NCI-H128 (cell line): ENCODE measurements at regions not wholly inside any gene's neighbourhood (a gene's known extent, or its start where the extent isn't known, plus 50 kb on each side); places are given as distances from the start of the nearest gene placed in this dataset.
"Not testable (repeated sequence)": the region's sequence is repeated elsewhere in the genome, so short reads cannot be mapped to it uniquely, and the experiment has no call there.

Source experiments
- DNase-seq: peaks from one replicate; lab custom pipeline; 2025; ENCODE audit not compliant: unreplicated experiment; lab: John Stamatoyannopoulos, UW

DNA sequence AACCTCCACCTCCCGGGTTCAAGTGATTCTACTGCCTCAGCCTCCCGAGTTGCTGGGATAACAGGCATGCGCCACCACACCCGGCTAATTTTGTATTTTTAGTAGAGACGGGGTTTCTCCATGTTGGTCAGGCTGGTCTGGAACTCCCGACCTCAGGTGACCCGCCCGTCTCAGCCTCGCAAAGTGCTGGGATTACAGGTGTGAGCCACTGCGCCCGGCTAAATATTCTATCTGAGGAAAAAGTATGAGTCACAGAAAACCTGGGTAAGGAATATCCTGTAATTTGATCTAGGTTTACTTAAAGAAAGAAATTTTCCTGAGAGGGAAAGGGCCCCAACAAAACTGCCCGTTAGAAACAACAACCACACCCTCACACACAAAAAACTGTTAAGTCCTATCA is 776.2 kb upstream of the NCAM2 start:
- not testable (repeated sequence) for DNase-seq

DNA sequence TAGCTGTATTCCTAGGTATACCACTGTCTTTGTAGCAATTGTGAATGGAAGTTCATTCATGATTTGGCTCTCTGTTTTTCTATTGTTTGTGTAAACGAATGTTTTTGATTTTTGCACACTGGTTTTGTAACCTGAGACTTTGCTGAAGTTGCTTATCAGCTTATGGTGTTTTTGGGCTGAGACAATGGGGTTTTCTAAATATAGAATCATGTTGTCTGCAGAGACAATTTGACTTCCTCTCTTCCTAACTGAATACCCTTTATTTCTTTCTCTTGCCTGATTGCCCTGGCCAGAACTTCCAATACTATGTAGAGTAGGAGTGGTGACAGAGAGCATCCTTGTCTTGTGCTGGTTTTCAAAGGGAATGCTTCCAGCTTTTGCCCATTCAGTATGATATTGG is 761.6 kb upstream of the NCAM2 start:
- not testable (repeated sequence) for DNase-seq

DNA sequence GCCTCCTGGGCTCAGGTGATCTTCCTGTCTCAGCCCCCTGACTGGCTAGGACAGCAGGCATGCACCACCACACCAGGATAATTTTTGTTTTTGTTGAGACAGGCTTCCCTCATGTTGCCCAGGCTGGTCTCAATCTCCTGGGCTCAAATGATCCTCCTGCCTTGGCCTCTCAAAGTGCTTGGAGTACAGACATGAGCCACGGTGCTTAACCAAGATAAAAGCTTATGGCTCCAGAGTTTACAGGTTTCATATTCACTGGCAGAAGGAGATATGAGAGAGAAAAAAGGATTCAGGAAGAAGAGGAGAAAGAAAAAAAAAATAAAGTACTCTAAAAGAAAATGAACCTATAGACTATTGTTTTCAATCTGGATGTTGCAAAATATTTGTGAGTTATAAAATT is 748.8 kb upstream of the NCAM2 start:
- DNase-seq = no peak

DNA sequence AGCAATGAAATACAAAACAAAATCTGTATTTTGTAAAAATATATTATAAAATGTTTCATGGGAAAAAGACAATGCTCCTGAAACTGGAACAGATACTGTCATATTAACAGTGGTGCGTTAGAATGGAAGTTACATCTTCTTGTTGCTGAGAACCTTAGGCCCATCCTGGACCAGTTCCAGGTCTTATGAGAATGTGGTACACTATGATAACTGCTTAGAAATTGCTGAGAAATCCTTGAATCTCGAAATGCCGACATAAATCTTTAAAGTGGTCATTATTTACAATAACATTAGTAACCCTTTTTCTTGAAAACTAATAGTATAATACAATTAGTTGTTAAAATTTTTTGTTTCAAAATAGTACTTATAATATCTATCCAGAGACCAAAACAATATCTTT is 747.9 kb upstream of the NCAM2 start:
- DNase-seq = no peak

DNA sequence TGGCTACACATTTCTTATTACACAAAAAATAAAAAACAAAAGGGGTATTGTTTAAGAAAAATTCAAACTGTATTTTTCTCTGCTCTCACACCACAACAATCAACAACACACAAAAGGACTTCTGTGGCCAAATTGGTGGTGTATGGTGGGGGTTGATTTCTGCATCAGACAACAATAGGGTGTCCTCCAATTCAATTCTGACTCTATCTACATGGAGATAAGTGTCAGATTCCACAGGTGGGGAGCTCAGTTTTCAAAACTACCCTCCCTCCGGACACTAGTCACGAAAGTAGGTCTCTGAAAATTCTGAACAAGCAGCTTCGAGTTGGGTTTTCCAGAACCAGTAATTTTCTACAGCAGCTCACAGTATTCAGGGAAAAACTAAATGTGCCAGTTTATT is 744.9 kb upstream of the NCAM2 start:
- no peak for DNase-seq

DNA sequence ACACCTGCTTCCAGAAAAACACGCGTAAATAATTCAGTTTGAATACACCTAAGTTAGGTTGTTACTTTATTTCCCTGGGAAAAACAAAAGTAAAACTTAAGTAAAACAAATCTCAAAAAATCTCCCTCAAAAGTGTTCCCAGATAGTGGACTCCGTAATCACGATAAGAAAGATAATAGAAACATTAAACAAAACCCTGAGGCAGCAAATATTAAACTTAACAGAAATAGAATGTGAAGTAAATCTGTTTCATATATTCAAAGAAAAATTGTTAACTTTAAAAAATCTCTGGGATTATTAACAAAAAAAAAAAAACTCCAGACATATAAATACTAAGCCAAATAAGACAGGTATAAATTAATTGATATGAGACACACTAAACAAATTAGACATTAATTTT is 743.2 kb upstream of the NCAM2 start:
- no peak for DNase-seq

DNA sequence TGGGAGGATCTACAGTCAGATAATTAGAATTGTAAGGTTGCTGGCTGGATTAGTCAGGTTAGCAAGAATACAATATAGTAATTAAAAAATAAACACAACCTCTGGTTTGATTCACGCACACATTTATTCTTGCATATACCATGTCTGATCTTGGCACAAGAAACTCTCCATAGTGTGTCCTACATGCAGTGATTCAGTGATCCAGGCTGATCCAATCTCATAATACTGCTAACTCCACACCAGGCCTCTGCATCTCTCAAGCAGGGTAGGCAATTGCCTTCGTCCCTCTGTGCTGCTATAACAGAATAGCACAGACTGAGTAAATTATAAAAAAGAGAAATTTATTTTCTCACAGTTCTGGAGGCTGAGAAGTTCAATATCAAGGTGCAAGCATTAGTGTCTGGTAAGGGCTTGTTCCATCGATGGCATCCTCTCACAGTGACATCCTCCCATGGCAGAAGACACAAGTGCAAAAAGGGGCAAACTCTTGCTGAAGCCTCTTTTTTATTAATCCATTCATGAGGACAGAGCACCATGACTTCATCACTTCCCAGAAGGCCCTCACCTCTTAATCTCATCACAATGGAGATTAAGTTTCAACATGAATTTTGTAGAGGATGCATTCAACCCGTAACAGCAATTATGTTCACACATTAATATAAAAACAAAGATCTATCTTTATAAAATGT is 741.0 kb upstream of the NCAM2 start:
- no peak for DNase-seq

DNA sequence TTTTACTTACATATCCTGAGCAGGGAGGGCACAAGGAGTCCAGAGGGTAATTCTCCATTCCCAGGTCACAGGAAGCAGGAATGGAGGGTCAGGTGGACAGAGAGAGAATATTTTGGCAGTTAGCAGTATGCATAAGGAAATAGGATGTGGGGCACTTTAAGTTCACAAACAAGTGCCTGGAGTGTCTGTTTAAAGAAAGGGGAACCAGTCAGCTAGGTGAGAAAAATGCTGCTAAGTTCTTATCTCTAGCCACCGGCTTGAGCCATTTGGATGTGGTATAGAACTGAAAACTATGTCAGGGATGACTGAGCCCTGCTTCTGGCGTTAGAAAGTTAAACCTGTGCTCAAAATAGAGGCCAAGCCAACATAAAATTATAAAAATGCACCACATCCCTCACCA is 739.7 kb upstream of the NCAM2 start:
- DNase-seq = no peak

DNA sequence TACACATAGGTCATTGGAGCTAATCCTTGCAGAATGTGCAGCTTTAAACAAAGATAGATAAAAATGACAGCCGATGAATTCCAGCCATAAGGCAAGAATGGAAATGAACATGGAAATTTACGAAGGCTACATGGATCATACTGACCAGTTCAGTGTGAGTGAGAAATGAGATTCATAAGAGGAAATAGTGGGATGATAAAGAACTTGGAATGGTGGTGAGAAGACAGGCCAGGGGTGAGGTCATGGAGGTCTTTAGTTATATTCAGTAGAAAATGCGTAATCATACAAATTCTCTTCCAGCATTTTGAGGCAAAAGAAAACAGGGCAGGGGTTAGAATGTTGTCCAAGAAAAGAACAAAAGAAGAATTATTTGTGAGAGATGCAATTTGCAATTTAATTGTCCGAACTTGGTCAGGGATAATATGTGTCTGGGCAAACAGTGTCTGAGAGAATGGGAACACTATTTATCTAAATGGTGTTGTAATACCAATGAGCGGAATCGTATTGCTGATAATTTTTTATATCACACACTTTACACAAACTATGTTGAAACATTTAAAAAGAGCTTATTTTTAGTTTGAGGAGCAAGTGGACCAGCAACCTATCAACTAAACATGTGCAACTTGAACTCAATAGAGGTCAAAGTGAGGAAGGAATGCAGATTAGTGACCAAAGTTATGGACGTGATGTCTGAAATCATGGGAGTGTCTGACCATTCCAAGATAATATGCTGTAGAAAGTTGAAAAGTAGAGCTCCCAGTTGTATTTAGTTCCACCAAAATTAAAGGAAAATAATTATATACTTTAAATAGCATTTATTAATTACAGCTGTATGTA is 739.0 kb upstream of the NCAM2 start:
- DNase-seq = no peak

DNA sequence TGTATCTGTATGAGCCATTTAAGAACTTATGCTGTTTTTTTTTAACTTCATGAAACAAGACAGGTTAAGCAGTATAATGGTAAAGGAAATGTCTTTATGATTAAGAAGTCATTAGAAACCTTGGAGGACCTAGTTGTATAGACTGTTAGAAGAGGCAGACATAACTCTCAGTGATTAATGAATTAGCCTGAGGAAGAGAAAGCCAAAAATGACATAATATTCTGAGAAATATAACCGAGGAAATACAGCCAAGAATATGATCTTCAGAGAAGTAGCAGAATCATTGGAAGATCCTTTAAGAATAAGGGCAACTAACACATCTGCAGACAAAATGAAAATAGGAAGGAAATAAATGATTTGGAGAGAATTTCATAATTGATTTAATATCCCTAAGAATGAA is 738.1 kb upstream of the NCAM2 start:
- no peak for DNase-seq

DNA sequence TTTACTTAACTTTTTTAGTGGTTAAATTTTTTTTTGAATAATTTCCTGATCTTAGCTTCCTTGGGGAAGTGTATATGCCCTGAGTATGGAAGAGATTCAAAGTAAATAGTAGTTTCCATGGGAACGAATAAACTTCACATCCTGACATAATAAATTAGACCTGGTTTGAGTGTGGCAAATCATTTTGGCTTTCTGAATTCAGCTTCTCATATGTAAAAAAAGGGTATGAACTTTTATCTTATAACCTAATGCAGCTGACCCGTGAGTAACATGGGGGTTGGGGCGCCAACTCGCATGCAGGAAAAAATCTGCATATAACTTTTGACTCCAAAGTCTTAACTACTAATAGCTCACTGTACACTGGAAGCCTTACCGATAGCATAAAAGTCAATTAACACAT is 736.8 kb upstream of the NCAM2 start:
- no peak for DNase-seq

DNA sequence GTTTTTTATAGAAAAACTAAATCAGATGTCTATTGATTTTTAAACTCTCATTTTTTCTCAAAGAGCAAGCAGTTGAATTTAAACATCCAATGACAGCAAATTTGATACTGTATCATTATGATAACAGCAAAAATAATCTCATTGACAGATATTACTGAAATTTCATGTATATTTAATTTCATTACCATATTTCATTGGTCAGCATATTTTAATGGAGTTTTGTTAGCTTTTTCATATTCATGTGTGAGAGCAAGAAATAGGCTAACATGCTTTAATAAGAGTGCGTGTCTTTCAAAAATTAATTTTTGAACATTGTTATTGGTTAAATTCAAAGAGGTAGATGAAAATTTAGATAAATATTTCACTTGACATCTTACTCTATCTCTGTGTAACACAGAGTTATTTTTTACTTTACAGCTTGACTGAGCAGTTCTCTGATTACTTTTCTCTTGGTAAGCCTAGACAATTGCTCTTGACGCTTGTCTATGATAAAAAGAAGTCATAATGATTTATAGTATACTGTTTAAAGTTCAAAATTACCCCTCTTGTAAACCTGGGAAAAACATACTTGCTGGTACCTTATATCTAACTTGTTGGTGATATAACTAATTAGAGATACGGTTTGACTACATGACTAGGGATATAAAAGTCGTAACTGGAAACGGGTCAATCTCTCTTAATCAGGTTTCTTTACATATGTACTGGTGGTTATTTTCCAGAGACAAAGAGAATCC is 732.3 kb upstream of the NCAM2 start:
- no peak for DNase-seq

DNA sequence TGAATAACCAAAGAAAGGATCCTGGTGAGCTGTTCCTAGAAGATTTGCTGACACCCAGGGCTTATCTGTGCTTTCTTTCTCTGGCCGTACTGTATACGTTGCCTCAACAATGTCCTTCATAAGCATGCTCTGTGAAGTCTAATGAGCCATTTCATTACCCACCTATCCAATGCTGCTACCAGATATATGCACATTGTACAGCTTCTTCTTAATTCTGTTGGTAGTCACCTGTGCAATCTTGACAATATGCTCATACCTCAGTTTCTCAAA is 731.8 kb upstream of the NCAM2 start:
- DNase-seq = no peak

DNA sequence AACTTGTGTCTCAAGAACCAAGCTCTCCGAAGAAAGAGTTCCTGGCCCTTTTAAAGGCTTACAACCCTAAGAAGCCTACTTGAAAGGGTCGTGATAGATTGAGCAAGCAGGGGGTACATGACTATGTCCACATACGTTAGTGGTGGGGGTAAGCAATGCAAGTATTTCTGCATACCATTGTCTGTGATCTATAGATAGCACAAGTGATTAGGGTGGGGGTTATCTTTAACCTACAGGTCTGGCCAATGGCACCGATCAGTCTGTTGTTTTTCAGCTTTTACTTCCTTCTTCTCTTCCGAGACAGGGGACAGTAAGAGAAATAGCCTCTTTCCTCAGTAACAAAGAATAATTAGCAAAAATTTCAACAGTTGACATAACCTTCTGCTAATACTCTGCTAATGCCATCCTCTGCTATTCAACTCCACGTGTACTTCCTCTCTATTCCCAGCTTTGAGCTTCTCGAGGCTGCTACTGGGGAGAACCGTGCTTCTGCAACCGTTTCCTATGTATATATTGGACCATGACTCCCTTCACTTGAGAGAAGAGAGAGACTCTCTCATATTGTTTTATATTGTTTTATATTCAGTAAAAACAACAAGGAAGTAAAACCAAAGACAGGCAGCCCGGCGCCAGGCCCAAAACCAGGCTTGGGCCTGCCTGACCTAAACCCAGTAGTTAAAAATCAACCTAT is 727.7 kb upstream of the NCAM2 start:
- DNase-seq = no peak

DNA sequence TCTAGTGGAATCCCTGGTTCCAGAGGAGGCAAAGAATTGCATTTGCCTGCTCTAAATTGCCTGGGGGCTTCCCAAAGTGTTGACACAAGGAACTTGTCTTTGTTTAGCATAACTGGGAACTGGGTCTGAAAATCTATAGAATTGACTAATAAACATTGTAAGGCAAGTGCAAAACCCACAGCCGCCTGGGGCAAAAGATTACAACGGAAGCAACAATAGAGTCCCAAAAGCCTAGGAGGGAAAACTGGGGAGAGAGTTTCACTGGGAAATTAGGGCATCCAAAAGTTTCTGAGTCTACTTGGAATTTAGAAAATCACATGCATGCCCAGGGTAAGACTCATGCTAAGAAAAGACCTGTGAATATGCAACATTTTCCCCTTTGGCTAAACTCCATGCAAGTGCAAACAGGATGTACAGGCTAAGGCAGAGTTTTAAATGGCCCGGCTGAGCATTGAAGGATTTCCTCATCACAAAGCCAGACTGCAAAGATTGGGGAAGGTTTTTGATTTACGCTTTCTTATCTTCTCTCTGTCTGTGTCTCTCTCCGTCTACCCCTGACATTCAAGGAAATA is 725.3 kb upstream of the NCAM2 start:
- DNase-seq = no peak

DNA sequence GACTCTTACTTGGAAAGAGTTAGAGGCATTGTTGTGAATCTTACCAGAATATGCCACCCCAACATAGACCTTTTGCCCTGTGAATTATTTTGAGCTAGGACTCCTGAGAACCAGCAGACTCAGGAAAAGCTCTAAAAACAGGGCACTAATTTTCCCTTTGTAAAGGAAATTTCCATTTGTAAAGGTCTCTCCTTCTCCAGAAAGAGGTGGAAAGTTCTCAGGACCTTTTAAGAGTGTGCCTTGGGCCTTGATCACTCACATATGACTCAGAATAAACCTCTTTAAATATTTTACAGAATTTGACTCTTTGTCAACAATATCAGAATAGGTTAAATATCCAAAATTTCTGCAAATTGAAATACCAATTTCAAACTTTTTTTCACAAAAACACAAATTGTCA is 721.8 kb upstream of the NCAM2 start:
- no peak for DNase-seq

DNA sequence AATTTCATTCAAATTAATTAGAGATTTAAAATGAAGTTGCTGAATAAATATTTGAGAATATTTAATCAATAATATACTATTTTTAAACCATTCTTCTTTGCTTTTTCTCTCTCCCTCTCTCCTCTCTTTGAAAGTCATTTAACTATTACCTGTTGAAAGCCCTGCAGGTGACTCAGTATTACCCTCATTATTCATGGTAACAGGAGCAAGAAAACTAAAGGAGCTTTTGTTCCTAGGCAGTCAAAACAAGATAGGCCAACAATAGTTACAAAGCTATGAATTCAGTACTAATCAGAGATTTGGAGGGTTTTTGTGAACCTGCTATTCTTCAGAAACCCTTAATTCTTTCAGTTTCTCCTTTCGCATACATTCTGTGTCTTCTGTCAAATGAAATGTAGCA is 721.3 kb upstream of the NCAM2 start:
- no peak for DNase-seq

DNA sequence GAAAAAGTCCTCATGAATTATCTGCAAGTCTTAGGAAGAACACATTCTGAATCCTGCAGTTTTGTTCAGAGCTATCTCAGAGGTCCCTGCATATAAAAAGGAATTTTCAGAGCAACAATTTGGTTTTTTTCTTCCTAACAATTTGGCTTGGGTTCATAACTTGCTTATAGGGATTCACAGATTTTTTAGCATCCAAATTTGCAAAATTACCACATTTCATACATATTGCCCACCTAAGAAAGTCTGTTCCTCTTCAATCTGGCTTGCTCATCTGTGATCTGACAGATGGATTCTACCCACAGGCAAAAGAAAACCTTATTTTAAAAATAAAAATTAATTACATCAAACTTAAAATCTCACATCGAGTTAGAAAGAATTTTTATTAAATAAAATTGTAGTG is 714.4 kb upstream of the NCAM2 start:
- no peak for DNase-seq

DNA sequence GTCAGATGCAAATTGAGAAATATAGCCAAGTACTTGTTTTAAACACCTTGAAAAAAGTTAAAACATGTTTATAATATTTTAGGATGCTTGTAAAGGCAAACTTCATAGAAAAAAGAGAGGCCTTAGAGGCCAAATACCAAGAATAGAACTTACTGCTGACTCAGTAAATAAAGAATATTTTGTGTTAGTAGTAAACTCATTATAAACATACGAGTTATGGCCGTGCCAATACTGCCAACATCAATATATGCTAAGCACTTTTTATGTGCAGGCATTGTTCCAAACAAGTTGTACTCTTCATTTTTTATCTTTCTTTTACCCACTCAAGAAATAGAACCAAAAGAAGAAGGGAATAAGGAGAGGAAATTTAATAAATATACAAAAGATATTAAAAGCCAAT is 705.9 kb upstream of the NCAM2 start:
- DNase-seq = no peak

DNA sequence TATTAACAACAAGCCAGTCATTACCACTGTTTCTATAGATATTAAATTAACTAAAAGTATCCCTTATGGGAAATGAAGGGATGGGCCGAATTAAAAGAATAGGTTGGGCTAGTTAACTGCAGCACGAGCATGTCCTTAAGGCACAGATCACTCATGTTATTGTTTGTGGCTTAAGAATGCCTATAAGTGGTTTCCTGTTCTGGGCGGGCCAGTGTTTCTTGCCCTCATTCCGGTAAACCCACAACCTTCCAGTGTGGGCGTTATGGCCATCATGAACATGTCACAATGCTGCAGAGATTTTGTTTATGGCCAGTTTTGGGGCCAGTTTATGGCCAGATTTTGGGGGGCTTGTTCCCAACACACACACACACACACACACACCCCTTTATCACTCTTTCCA is 705.4 kb upstream of the NCAM2 start:
- DNase-seq = not testable (repeated sequence)

DNA sequence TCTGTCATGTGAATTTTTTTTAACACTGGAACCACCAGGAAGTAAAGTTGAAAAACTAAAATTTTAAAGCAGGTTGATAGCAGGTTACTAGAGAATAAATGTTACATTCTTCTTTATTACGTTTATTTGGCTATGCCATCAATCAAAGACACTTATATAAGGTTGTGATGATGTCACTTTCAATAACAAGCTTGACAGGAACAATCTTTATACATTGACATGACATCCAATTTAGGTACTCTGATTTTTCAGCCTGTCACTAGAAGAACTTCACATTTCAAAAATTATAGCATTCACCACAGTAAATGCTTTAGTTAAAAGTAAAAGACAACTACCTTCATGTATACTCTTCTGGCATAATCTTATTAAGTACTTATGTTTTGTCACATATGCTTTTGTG is 696.8 kb upstream of the NCAM2 start:
- DNase-seq = no peak
